ENCODE measurements at regions not wholly inside any gene's neighbourhood (a gene's known extent, or its start where the extent isn't known, plus 50 kb on each side); places are given as distances from the start of the nearest gene placed in this dataset.

GRCh38 chr5:171706736-171707441, 78.7 kb upstream of the SMIM23 start:
- TF ChIP-seq POLR2A (IDR thresholded peaks at IDR 0.05; ENCODE audit: control extremely low read depth in 1 of 2, low read depth in 2 of 2, low read length in 2 of 2) (no peak), CBX8 (IDR thresholded peaks at IDR 0.05; ENCODE audit: borderline replicate concordance, low read depth, low read length) (no peak), TAF1 (IDR thresholded peaks at IDR 0.05; ENCODE audit: low read depth, low read length) (no peak), CTCF (IDR thresholded peaks at IDR 0.05; ENCODE audit: control extremely low read depth in 1 of 3, insufficient read depth in 1 of 3, low read depth in 1 of 3, low read length in 3 of 3) (0 out of 4 replicates have a peak, but pooled peaks of 1 of the 3 experiments have one; percentile 1), CHD2 (IDR thresholded peaks at IDR 0.05; ENCODE audit: low read length) (no peak)

Measured in H1 (cell line).